ENCODE measurements at regions not wholly inside any gene's neighbourhood (a gene's known extent, or its start where the extent isn't known, plus 50 kb on each side); places are given as distances from the start of the nearest gene placed in this dataset.

- in situ Hi-C loops (cut with HindIII; ENCODE audit: low pct_ligation_motif_present, low pct_unique_long_range_greater_than_20kb, low sequenced_read_pairs): no loop called here
- no peak for DNase-seq
These were observed 279.3 kb upstream of the SORCS1 start for GRCh38 chr10:107443813-107444212.

- DNase-seq: no peak
These were observed 278.8 kb upstream of the SORCS1 start for GRCh38 chr10:107443326-107443725.

GRCh38 chr10:107442035-107442505, 277.6 kb upstream of the SORCS1 start:
- in situ Hi-C loops (cut with HindIII; ENCODE audit: low pct_ligation_motif_present, low pct_unique_long_range_greater_than_20kb, low sequenced_read_pairs): no loop called here
- peak; percentile 16 for DNase-seq

More at GRCh38 chr10:107443326-107443725, 278.8 kb upstream of the SORCS1 start:
- in situ Hi-C loops (cut with HindIII; ENCODE audit: low pct_ligation_motif_present, low pct_unique_long_range_greater_than_20kb, low sequenced_read_pairs): no loop called here

- DNase-seq: no peak
- in situ Hi-C loops (cut with HindIII; ENCODE audit: low pct_ligation_motif_present, low pct_unique_long_range_greater_than_20kb, low sequenced_read_pairs): no loop called here
These were observed 276.2 kb upstream of the SORCS1 start for GRCh38 chr10:107440741-107441140.

GRCh38 chr10:107437921-107438320, 273.4 kb upstream of the SORCS1 start:
- in situ Hi-C loops (cut with HindIII; ENCODE audit: low pct_ligation_motif_present, low pct_unique_long_range_greater_than_20kb, low sequenced_read_pairs): no loop called here
- no peak for DNase-seq

- in situ Hi-C loops (cut with HindIII; ENCODE audit: low pct_ligation_motif_present, low pct_unique_long_range_greater_than_20kb, low sequenced_read_pairs): no loop called here
- no peak for DNase-seq
These were observed 272.1 kb upstream of the SORCS1 start for GRCh38 chr10:107436568-107436967.

- in situ Hi-C loops (cut with HindIII; ENCODE audit: low pct_ligation_motif_present, low pct_unique_long_range_greater_than_20kb, low sequenced_read_pairs): no loop called here
These were observed 270.3 kb upstream of the SORCS1 start for GRCh38 chr10:107434854-107435253.

GRCh38 chr10:107434201-107434600, 269.7 kb upstream of the SORCS1 start:
- DNase-seq: no peak
- in situ Hi-C loops (cut with HindIII; ENCODE audit: low pct_ligation_motif_present, low pct_unique_long_range_greater_than_20kb, low sequenced_read_pairs): no loop called here

More at GRCh38 chr10:107434854-107435253, 270.3 kb upstream of the SORCS1 start:
- DNase-seq: no peak

GRCh38 chr10:107433605-107434004, 269.1 kb upstream of the SORCS1 start:
- DNase-seq: no peak
- in situ Hi-C loops (cut with HindIII; ENCODE audit: low pct_ligation_motif_present, low pct_unique_long_range_greater_than_20kb, low sequenced_read_pairs): no loop called here

- in situ Hi-C loops (cut with HindIII; ENCODE audit: low pct_ligation_motif_present, low pct_unique_long_range_greater_than_20kb, low sequenced_read_pairs): no loop called here
These were observed 265.9 kb upstream of the SORCS1 start for GRCh38 chr10:107430446-107430845.

GRCh38 chr10:107427016-107427415, 262.5 kb upstream of the SORCS1 start:
- DNase-seq: peak; percentile 16
- in situ Hi-C loops (cut with HindIII; ENCODE audit: low pct_ligation_motif_present, low pct_unique_long_range_greater_than_20kb, low sequenced_read_pairs): no loop called here

More at GRCh38 chr10:107430446-107430845, 265.9 kb upstream of the SORCS1 start:
- DNase-seq: no peak

GRCh38 chr10:107425931-107426553, 261.5 kb upstream of the SORCS1 start:
- peak; percentile 33 for DNase-seq
- in situ Hi-C loops (cut with HindIII; ENCODE audit: low pct_ligation_motif_present, low pct_unique_long_range_greater_than_20kb, low sequenced_read_pairs): no loop called here

GRCh38 chr10:107424628-107425027, 260.1 kb upstream of the SORCS1 start:
- no peak for DNase-seq
- in situ Hi-C loops (cut with HindIII; ENCODE audit: low pct_ligation_motif_present, low pct_unique_long_range_greater_than_20kb, low sequenced_read_pairs): no loop called here

GRCh38 chr10:107423903-107424302, 259.4 kb upstream of the SORCS1 start:
- in situ Hi-C loops (cut with HindIII; ENCODE audit: low pct_ligation_motif_present, low pct_unique_long_range_greater_than_20kb, low sequenced_read_pairs): no loop called here
- peak; percentile 27 for DNase-seq

GRCh38 chr10:107422681-107423080, 258.2 kb upstream of the SORCS1 start:
- DNase-seq: no peak
- in situ Hi-C loops (cut with HindIII; ENCODE audit: low pct_ligation_motif_present, low pct_unique_long_range_greater_than_20kb, low sequenced_read_pairs): no loop called here

GRCh38 chr10:107420196-107420595, 255.7 kb upstream of the SORCS1 start:
- in situ Hi-C loops (cut with HindIII; ENCODE audit: low pct_ligation_motif_present, low pct_unique_long_range_greater_than_20kb, low sequenced_read_pairs): no loop called here
- no peak for DNase-seq

GRCh38 chr10:107418085-107418806, 253.7 kb upstream of the SORCS1 start:
- in situ Hi-C loops (cut with HindIII; ENCODE audit: low pct_ligation_motif_present, low pct_unique_long_range_greater_than_20kb, low sequenced_read_pairs): no loop called here
- DNase-seq: no peak

- DNase-seq: no peak
- in situ Hi-C loops (cut with HindIII; ENCODE audit: low pct_ligation_motif_present, low pct_unique_long_range_greater_than_20kb, low sequenced_read_pairs): no loop called here
These were observed 252.9 kb upstream of the SORCS1 start for GRCh38 chr10:107417446-107417845.

- in situ Hi-C loops (cut with HindIII; ENCODE audit: low pct_ligation_motif_present, low pct_unique_long_range_greater_than_20kb, low sequenced_read_pairs): no loop called here
- DNase-seq: no peak
These were observed 250.9 kb upstream of the SORCS1 start for GRCh38 chr10:107415446-107415845.

GRCh38 chr10:107413971-107414370, 249.5 kb upstream of the SORCS1 start:
- no peak for DNase-seq
- in situ Hi-C loops (cut with HindIII; ENCODE audit: low pct_ligation_motif_present, low pct_unique_long_range_greater_than_20kb, low sequenced_read_pairs): no loop called here
